ENCODE measurements at regions not wholly inside any gene's neighbourhood (a gene's known extent, or its start where the extent isn't known, plus 50 kb on each side); places are given as distances from the start of the nearest gene placed in this dataset.

DNA sequence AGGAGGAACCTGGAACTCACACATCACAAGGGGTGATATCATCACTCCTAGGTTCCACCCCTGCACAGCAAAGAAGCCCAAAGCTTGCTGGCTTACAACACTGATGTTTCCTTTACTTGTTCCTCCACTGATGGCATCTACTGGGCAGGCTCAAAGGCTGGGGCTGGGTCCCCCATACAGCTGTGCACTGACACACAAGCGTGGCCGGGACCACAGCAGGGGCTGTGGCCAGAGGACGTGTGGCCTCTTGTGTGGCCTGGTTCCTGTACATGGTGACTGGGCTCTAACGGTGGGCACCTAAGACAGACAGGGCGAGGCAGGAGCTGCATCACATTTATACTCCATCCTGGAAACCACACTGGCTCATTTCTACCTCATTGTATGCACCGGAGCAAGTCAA is 264.4 kb upstream of the FOXF1 start:
- TF ChIP-seq, protein P1, sequence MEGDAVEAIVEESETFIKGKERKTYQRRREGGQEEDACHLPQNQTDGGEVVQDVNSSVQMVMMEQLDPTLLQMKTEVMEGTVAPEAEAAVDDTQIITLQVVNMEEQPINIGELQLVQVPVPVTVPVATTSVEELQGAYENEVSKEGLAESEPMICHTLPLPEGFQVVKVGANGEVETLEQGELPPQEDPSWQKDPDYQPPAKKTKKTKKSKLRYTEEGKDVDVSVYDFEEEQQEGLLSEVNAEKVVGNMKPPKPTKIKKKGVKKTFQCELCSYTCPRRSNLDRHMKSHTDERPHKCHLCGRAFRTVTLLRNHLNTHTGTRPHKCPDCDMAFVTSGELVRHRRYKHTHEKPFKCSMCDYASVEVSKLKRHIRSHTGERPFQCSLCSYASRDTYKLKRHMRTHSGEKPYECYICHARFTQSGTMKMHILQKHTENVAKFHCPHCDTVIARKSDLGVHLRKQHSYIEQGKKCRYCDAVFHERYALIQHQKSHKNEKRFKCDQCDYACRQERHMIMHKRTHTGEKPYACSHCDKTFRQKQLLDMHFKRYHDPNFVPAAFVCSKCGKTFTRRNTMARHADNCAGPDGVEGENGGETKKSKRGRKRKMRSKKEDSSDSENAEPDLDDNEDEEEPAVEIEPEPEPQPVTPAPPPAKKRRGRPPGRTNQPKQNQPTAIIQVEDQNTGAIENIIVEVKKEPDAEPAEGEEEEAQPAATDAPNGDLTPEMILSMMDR (conservative IDR thresholded peaks at IDR 0.05 in 1 of 2, IDR thresholded peaks at IDR 0.05 in 1 of 2; ENCODE audit: extremely low read depth in 1 of 2, insufficient read depth in 1 of 2, low read depth in 1 of 2, low read length in 2 of 2): no peak
- TF ChIP-seq EZH2 (IDR thresholded peaks at IDR 0.05; ENCODE audit: borderline replicate concordance, low read length): no peak
